Loucy (cell line): ENCODE measurements at regions not wholly inside any gene's neighbourhood (a gene's known extent, or its start where the extent isn't known, plus 50 kb on each side); places are given as distances from the start of the nearest gene placed in this dataset.

ENCODE experiments used
- H2AFZ ChIP-seq: fragments of 200-600 bp; sonication (generic); 2 replicates; pipeline ENCODE4 v1.6.0; 2016; ENCODE audit warnings: antibody characterized with exemption, mild to moderate bottlenecking, low read length, moderate library complexity
- H3F3A ChIP-seq: fragments of 200-600 bp; 2 replicates; pipeline ENCODE4 v1.6.0; 2016; ENCODE audit warnings: antibody characterized with exemption, low read depth, mild to moderate bottlenecking
- H3K27me3 ChIP-seq: fragments of 200-600 bp; sonication (generic); 2 replicates; pipeline ENCODE4 v1.6.1; 2014; ENCODE audit warnings: low read length, mild to moderate bottlenecking; ENCODE audit not compliant: insufficient read depth, poor library complexity, severe bottlenecking
- H3K36me3 ChIP-seq: fragments of 200-600 bp; sonication (generic); 2 replicates; pipeline ENCODE4 v1.6.1; 2016; ENCODE audit warnings: low read length; ENCODE audit not compliant: insufficient read depth
- H3K4me1 ChIP-seq: fragments of 200-600 bp; sonication (generic); 2 replicates; pipeline ENCODE4 v1.5.1; 2014; ENCODE audit warnings: low read length, mild to moderate bottlenecking; ENCODE audit not compliant: insufficient read depth, poor library complexity, severe bottlenecking
- H3K4me2 ChIP-seq: fragments of 200-600 bp; sonication (generic); 2 replicates; pipeline ENCODE4 v1.6.0; 2014; ENCODE audit warnings: antibody characterized with exemption, low read length, low read depth, mild to moderate bottlenecking; ENCODE audit not compliant: poor library complexity, severe bottlenecking
- H3K4me3 ChIP-seq: fragments of 200-600 bp; sonication (generic); 2 replicates; pipeline ENCODE4 v1.5.1; 2014; ENCODE audit warnings: low read length, mild to moderate bottlenecking, mixed read lengths; ENCODE audit not compliant: poor library complexity, severe bottlenecking
- H3K79me2 ChIP-seq: fragments of 200-600 bp; sonication (generic); 2 replicates; pipeline ENCODE4 v1.6.1; 2014; ENCODE audit warnings: low read length; ENCODE audit not compliant: insufficient read depth
- H3K9ac ChIP-seq: fragments of 200-600 bp; sonication (generic); 2 replicates; pipeline ENCODE4 v1.6.0; 2014; ENCODE audit warnings: mild to moderate bottlenecking, low read depth, low read length, moderate library complexity; ENCODE audit not compliant: poor library complexity, severe bottlenecking
- H3K9me2 ChIP-seq: fragments of 200-600 bp; sonication (generic); replicated peaks from 2 replicates; pipeline ENCODE4 v1.6.1; 2016; ENCODE audit warnings: low read depth, low read length, mixed read lengths
- H3K9me3 ChIP-seq: fragments of 200-600 bp; sonication (generic); 2 replicates; pipeline ENCODE4 v1.6.1; 2014; ENCODE audit warnings: mild to moderate bottlenecking, antibody characterized with exemption, low read length, low read depth; ENCODE audit not compliant: insufficient read depth
- H4K20me1 ChIP-seq: fragments of 200-600 bp; sonication (generic); 2 replicates; pipeline ENCODE4 v1.6.0; 2014; ENCODE audit warnings: antibody characterized with exemption, low read length, mild to moderate bottlenecking; ENCODE audit not compliant: insufficient read depth, poor library complexity, severe bottlenecking
- CTCF ChIP-seq: fragments of 200-600 bp; sonication (generic); conservative IDR thresholded peaks from 2 replicates; pipeline ENCODE4 v1.5.1; 2014; ENCODE audit warnings: mild to moderate bottlenecking, antibody characterized with exemption, low read length
- EZH2phosphoT487 ChIP-seq: fragments of 200-600 bp; IDR thresholded peaks from 2 replicates; pipeline ENCODE4 v1.6.1; 2018; ENCODE audit warnings: antibody characterized with exemption, mild to moderate bottlenecking, moderate library complexity, borderline replicate concordance

GRCh38 chr5:106324356-106324755 is 1346.4 kb downstream of the EFNA5 start:
- Histone ChIP-seq H3K79me2 (no peaks in the 10 kb centered on the region), H3K4me3 (no peak overlapping the region), H3K4me2 (no peak overlapping the region), H3F3A (no peaks in the 10 kb centered on the region), H3K9me3 (no peaks in the 10 kb centered on the region), H3K9ac (no peak overlapping the region), H3K9me2 (no peaks in the 10 kb centered on the region), H4K20me1 (no peaks in the 10 kb centered on the region), H3K36me3 (no peaks in the 10 kb centered on the region), H3K4me1 (no peaks in the 10 kb centered on the region), H2AFZ (no peak overlapping the region), H3K27me3 (no peaks in the 10 kb centered on the region)
- no peak for TF ChIP-seq EZH2phosphoT487
- no peak for TF ChIP-seq CTCF

GRCh38 chr5:106321242-106321641 is 1349.5 kb downstream of the EFNA5 start:
- H3K79me2 ChIP-seq: no peaks in the 10 kb centered on the region
- no peak overlapping the region for H3K4me3 ChIP-seq
- H3K9ac ChIP-seq: no peak overlapping the region
- H3K36me3 ChIP-seq: no peaks in the 10 kb centered on the region
- H3K9me3 ChIP-seq: no peaks in the 10 kb centered on the region
- H3F3A ChIP-seq: no peaks in the 10 kb centered on the region
- no peaks in the 10 kb centered on the region for H4K20me1 ChIP-seq
- no peaks in the 10 kb centered on the region for H3K9me2 ChIP-seq
- no peaks in the 10 kb centered on the region for H3K4me1 ChIP-seq
- no peak overlapping the region for H2AFZ ChIP-seq
- TF ChIP-seq EZH2phosphoT487: no peak
- TF ChIP-seq CTCF: no peak
- no peaks in the 10 kb centered on the region for H3K27me3 ChIP-seq
- H3K4me2 ChIP-seq: no peak overlapping the region

- no peak overlapping the region for H3K4me3 ChIP-seq
- no peaks in the 10 kb centered on the region for H3K27me3 ChIP-seq
- TF ChIP-seq CTCF (no peak), EZH2phosphoT487 (no peak)
- no peaks in the 10 kb centered on the region for H3K36me3 ChIP-seq
- H2AFZ ChIP-seq: no peak overlapping the region
- no peak overlapping the region for H3K4me2 ChIP-seq
- no peak overlapping the region for H3K9ac ChIP-seq
- H3K4me1 ChIP-seq: no peaks in the 10 kb centered on the region
- H3K9me3 ChIP-seq: no peaks in the 10 kb centered on the region
- H3F3A ChIP-seq: no peaks in the 10 kb centered on the region
- no peaks in the 10 kb centered on the region for H4K20me1 ChIP-seq
- no peaks in the 10 kb centered on the region for H3K9me2 ChIP-seq
- no peaks in the 10 kb centered on the region for H3K79me2 ChIP-seq
Measured at GRCh38 chr5:106314221-106314824, 1356.4 kb downstream of the EFNA5 start.
